H1 (cell line): ENCODE measurements at regions not wholly inside any gene's neighbourhood (a gene's known extent, or its start where the extent isn't known, plus 50 kb on each side); places are given as distances from the start of the nearest gene placed in this dataset.

ENCODE experiments used
- CTCF ChIA-PET: fragments of 300-600 bp; sonication (Branson Sonifier 250); formaldehyde crosslinking; loops from one replicate; lab custom pipeline; 2021; ENCODE audit not compliant: partially characterized antibody; lab: Charles Lee
- POLR2A ChIA-PET: fragments of 300-600 bp; sonication (Branson Sonifier 250); formaldehyde crosslinking; loops from one replicate; lab custom pipeline; 2021; ENCODE audit warnings: inconsistent platforms; ENCODE audit not compliant: partially characterized antibody; lab: Charles Lee
- DNase-seq, 2 experiments: peaks; one replicate each; pipeline versions ENCODE4 v3.0.0 to v3.0.0-alpha.2; 2010 to 2022; ENCODE audit warnings: low spot score in 2 of 2, low read depth in 1 of 2, mixed read lengths in 1 of 2
- FAIRE-seq: peaks from 2 replicates; lab custom pipeline; 2011; peaks lifted over from hg19 to GRCh38; lab: Jason Lieb, UNC
- H2AFZ ChIP-seq: 2 replicates; pipeline ENCODE4 v1.8.1; 2012; ENCODE audit warnings: low read length, inconsistent platforms
- H2AK5ac ChIP-seq: 2 replicates; pipeline ENCODE4 v1.6.1; 2013; ENCODE audit warnings: low read depth, low read length
- H2BK120ac ChIP-seq: replicated peaks from 2 replicates; pipeline ENCODE3; 2013; ENCODE audit warnings: low read depth, low read length, inconsistent platforms
- H2BK12ac ChIP-seq: 2 replicates; pipeline ENCODE4 v1.6.1; 2013; ENCODE audit warnings: low read depth, low read length
- H2BK15ac ChIP-seq: 2 replicates; pipeline ENCODE4 v1.6.1; 2013; ENCODE audit warnings: low read length
- H2BK20ac ChIP-seq: 2 replicates; pipeline ENCODE4 v1.6.1; 2013; ENCODE audit warnings: low read length
- H2BK5ac ChIP-seq: 2 replicates; pipeline ENCODE4 v1.6.1; 2013; ENCODE audit warnings: low read depth, low read length
- H3K14ac ChIP-seq: 2 replicates; pipeline ENCODE4 v1.6.1; 2013; ENCODE audit warnings: inconsistent platforms; ENCODE audit not compliant: insufficient read length
- H3K18ac ChIP-seq: 2 replicates; pipeline ENCODE4 v1.6.1; 2013; ENCODE audit warnings: low read length; ENCODE audit errors: extremely low read depth
- H3K23ac ChIP-seq: 2 replicates; pipeline ENCODE4 v1.6.1; 2013; ENCODE audit warnings: inconsistent platforms; ENCODE audit not compliant: insufficient read length
- H3K23me2 ChIP-seq: 2 replicates; pipeline ENCODE4 v1.6.1; 2013; ENCODE audit warnings: low read depth, low read length
- H3K27ac ChIP-seq: 2 replicates; pipeline ENCODE4 v1.6.1; 2011; ENCODE audit warnings: low read depth, low read length, inconsistent platforms
- H3K27me3 ChIP-seq, 4 experiments: replicated peaks in 1 of 4; 1 replicate in 1 of 4; 2 replicates in 3 of 4; pipeline versions ENCODE4 v1.6.1 to v1.8.1; 2011 to 2013; ENCODE audit warnings: low read length in 3 of 4, mild to moderate bottlenecking in 3 of 4, inconsistent platforms in 2 of 4, mixed read lengths in 2 of 4, moderate library complexity in 1 of 4; ENCODE audit not compliant: control insufficient read depth in 3 of 4, insufficient read depth in 3 of 4; ENCODE audit errors: extremely low read depth in 1 of 4
- H3K36me3 ChIP-seq, 4 experiments: 2 replicates each; pipeline versions ENCODE4 v1.6.1 to v1.8.1; 2011 to 2013; ENCODE audit warnings: mild to moderate bottlenecking in 4 of 4, low read length in 3 of 4, moderate library complexity in 2 of 4, control low read depth in 1 of 4, inconsistent platforms in 1 of 4; ENCODE audit not compliant: insufficient read depth in 4 of 4, control insufficient read depth in 2 of 4
- H3K4ac ChIP-seq: replicated peaks from 2 replicates; pipeline ENCODE3; 2013; ENCODE audit warnings: low read length, low read depth, mixed read lengths, inconsistent platforms; ENCODE audit not compliant: insufficient read length
- H3K4me1 ChIP-seq, 4 experiments: replicated peaks in 1 of 4; 1 replicate in 1 of 4; 2 replicates in 3 of 4; pipeline versions ENCODE4 v1.6.1 to v1.8.1; 2011 to 2013; ENCODE audit warnings: low read length in 3 of 4, inconsistent platforms in 2 of 4, mixed read lengths in 1 of 4; ENCODE audit not compliant: insufficient read depth in 4 of 4, control insufficient read depth in 3 of 4
- H3K4me2 ChIP-seq, 2 experiments: 2 replicates each; pipeline versions ENCODE4 v1.6.1 to v1.8.1; 2011 to 2013; ENCODE audit warnings: low read depth in 2 of 2, low read length in 2 of 2, control low read depth in 1 of 2, inconsistent platforms in 1 of 2, mild to moderate bottlenecking in 1 of 2; ENCODE audit not compliant: insufficient read depth in 1 of 2
- H3K4me3 ChIP-seq, 4 experiments: fragments of 200-600, 300-600 bp in 1 of 4; sonication (generic), shearing (Covaris generic), sonication (Bioruptor Twin) in 1 of 4; 2 replicates each; pipeline versions ENCODE4 v1.5.1 to v1.8.1; 2011 to 2016; ENCODE audit warnings: low read length in 4 of 4, low read depth in 3 of 4, control low read depth in 2 of 4, inconsistent platforms in 2 of 4, mild to moderate bottlenecking in 2 of 4, mixed read lengths in 1 of 4, moderate library complexity in 1 of 4; ENCODE audit not compliant: insufficient read depth in 2 of 4; ENCODE audit errors: extremely low read depth in 1 of 4
- H3K56ac ChIP-seq: replicated peaks from 2 replicates; pipeline ENCODE3; 2013; ENCODE audit warnings: low read depth, mild to moderate bottlenecking, mixed read lengths, low read length, inconsistent platforms; ENCODE audit not compliant: insufficient read length
- H3K79me1 ChIP-seq: 2 replicates; pipeline ENCODE4 v1.6.1; 2013; ENCODE audit warnings: low read depth, low read length, control low read depth
- H3K79me2 ChIP-seq, 2 experiments: 2 replicates each; pipeline versions ENCODE4 v1.6.1 to v1.8.1; 2012 to 2013; ENCODE audit warnings: low read length in 2 of 2, mild to moderate bottlenecking in 2 of 2, inconsistent platforms in 1 of 2; ENCODE audit not compliant: insufficient read depth in 2 of 2, control insufficient read depth in 1 of 2
- H3K9ac ChIP-seq, 4 experiments: replicated peaks in 1 of 4; 1 replicate in 1 of 4; 2 replicates in 3 of 4; pipeline versions ENCODE4 v1.6.1 to v1.8.1; 2011 to 2013; ENCODE audit warnings: low read depth in 3 of 4, low read length in 3 of 4, control low read depth in 2 of 4, mild to moderate bottlenecking in 2 of 4, moderate library complexity in 2 of 4, inconsistent platforms in 1 of 4; ENCODE audit errors: extremely low read depth in 1 of 4
- H3K9me3 ChIP-seq, 2 experiments: 2 replicates each; pipeline versions ENCODE4 v1.6.1 to v1.8.1; 2012 to 2013; ENCODE audit warnings: mild to moderate bottlenecking in 2 of 2, moderate library complexity in 2 of 2, control low read depth in 1 of 2, inconsistent platforms in 1 of 2, low read depth in 1 of 2, low read length in 1 of 2, mixed read lengths in 1 of 2; ENCODE audit not compliant: insufficient read depth in 2 of 2
- H4K20me1 ChIP-seq, 2 experiments: replicated peaks in 1 of 2; 2 replicates each; pipeline versions ENCODE3 to v1.8.1; 2011 to 2013; ENCODE audit warnings: inconsistent platforms in 2 of 2, low read length in 2 of 2, mild to moderate bottlenecking in 1 of 2; ENCODE audit not compliant: insufficient read depth in 2 of 2, control insufficient read depth in 1 of 2
- H4K5ac ChIP-seq: 2 replicates; pipeline ENCODE4 v1.6.1; 2013; ENCODE audit warnings: low read length, low read depth, mixed read lengths, inconsistent platforms; ENCODE audit not compliant: insufficient read length
- H4K8ac ChIP-seq: 2 replicates; pipeline ENCODE4 v1.8.0; 2013; ENCODE audit warnings: mild to moderate bottlenecking, moderate library complexity, low read length, inconsistent platforms; ENCODE audit not compliant: insufficient read depth; ENCODE audit errors: extremely low read depth
- H4K91ac ChIP-seq: replicated peaks from 2 replicates; pipeline ENCODE3; 2013; ENCODE audit warnings: low read length, mixed read lengths, inconsistent platforms; ENCODE audit not compliant: insufficient read length
- CBX8 ChIP-seq: fragments of 300-800, 300-1000 bp; sonication (generic); IDR thresholded peaks from 2 replicates; pipeline ENCODE4 v1.7.1; 2016; ENCODE audit warnings: low read depth, low read length, borderline replicate concordance
- GABPA ChIP-seq: IDR thresholded peaks from 2 replicates; pipeline ENCODE4 v1.6.1; 2011; ENCODE audit warnings: mild to moderate bottlenecking, low read length, moderate library complexity, borderline replicate concordance; ENCODE audit not compliant: insufficient read depth
- NRF1 ChIP-seq: IDR thresholded peaks from 2 replicates; pipeline ENCODE4 v1.6.1; 2011; ENCODE audit warnings: mild to moderate bottlenecking, low read depth, low read length, improper control_type of control experiment
- POLR2A ChIP-seq, 2 experiments: IDR thresholded peaks; 1 replicate in 1 of 2; 2 replicates in 1 of 2; pipeline ENCODE4 v1.6.1; 2011; ENCODE audit warnings: low read depth in 2 of 2, low read length in 2 of 2, mild to moderate bottlenecking in 2 of 2; ENCODE audit errors: control extremely low read depth in 1 of 2
- SIX5 ChIP-seq: IDR thresholded peaks from 2 replicates; pipeline ENCODE4 v1.6.1; 2011; ENCODE audit warnings: mild to moderate bottlenecking, low read depth, low read length
- WGBS, 2 experiments: shearing (Covaris generic) in 1 of 2; methylation state at CpG; one replicate each; pipeline versions ENCODE4 v1.1.6 to v1.1.7; 2013 to 2015; ENCODE audit warnings: low lambda C conversion rate in 2 of 2, mixed read lengths in 2 of 2, inconsistent platforms in 1 of 2, low coverage in 1 of 2, missing lambda C conversion rate in 1 of 2; ENCODE audit not compliant: insufficient replicate concordance in 2 of 2, insufficient coverage in 1 of 2, insufficient read length in 1 of 2; ENCODE audit errors: extremely low coverage in 1 of 2, missing lambda C conversion rate in 1 of 2; 5-methylcytosine and 5-hydroxymethylcytosine counted together

- Histone ChIP-seq H4K5ac (no peak overlapping the region), H4K20me1 (no peaks in the 10 kb centered on the region), H3K23ac (no peak overlapping the region), H2AK5ac (no peak overlapping the region), H2AFZ (no peak overlapping the region), H3K4ac (no peak overlapping the region), H3K79me1 (no peaks in the 10 kb centered on the region), H3K56ac (no peak overlapping the region), H2BK12ac (no peak overlapping the region), H2BK120ac (no peak overlapping the region), H2BK20ac (no peak overlapping the region), H3K27me3 (no peaks in the 10 kb centered on the region), H3K9me3 (no peaks in the 10 kb centered on the region), H4K91ac (no peak overlapping the region), H3K9ac (no peak overlapping the region), H3K14ac (no peak overlapping the region), H3K79me2 (no peaks in the 10 kb centered on the region), H2BK5ac (no peak overlapping the region), H3K4me3 (no peak overlapping the region), H4K8ac (no peak overlapping the region), H3K18ac (no peak overlapping the region), H3K27ac (no peak overlapping the region), H2BK15ac (no peak overlapping the region), H3K4me2 (no peak overlapping the region), H3K23me2 (no peaks in the 10 kb centered on the region), H3K4me1 (no peaks in the 10 kb centered on the region), H3K36me3 (no peaks in the 10 kb centered on the region)
- DNase-seq (no peak), FAIRE-seq (no peak)
- POLR2A ChIA-PET, result no interaction called here
- CTCF ChIA-PET, result interaction anchor here (1.4 kb wide), 1 partner anchor 19 kb away, joined by 3 read pairs; no protein-coding TSS in a partner anchor
- TF ChIP-seq POLR2A (IDR thresholded peaks at IDR 0.05; ENCODE audit: control extremely low read depth in 1 of 2, low read depth in 2 of 2, low read length in 2 of 2) (no peak), GABPA (no peak), SIX5 (no peak), NRF1 (no peak), CBX8 (no peak)
- WGBS, 2 experiments, result 93% methylated on average over 3 of the region's 3 CpGs; no CpG with 5 or more reads in 1 of the 2 experiments
Measured at GRCh38 chr1:199089393-199090122, 450.7 kb downstream of the PTPRC start.
